ENCODE measurements at regions not wholly inside any gene's neighbourhood (a gene's known extent, or its start where the extent isn't known, plus 50 kb on each side); places are given as distances from the start of the nearest gene placed in this dataset.

GRCh38 chr15:60265057-60265456 lies 132.7 kb downstream of the ANXA2 start:
- intact Hi-C loops (cut with DNase I) = no loop called here
- H3K9me3 ChIP-seq = no peaks in the 10 kb centered on the region
- no peaks in the 10 kb centered on the region for H3K27me3 ChIP-seq
- DNase-seq = no peak
- H3K4me3 ChIP-seq = no peak overlapping the region
- H3K4me1 ChIP-seq = no peaks in the 10 kb centered on the region
- no peaks in the 10 kb centered on the region for H3K36me3 ChIP-seq
- H3K27ac ChIP-seq = no peak overlapping the region
- no peak for TF ChIP-seq POLR2AphosphoS5 (IDR thresholded peaks at IDR 0.05)
- no peak for TF ChIP-seq CTCF (IDR thresholded peaks at IDR 0.05)
- TF ChIP-seq EP300 (IDR thresholded peaks at IDR 0.05) = no peak

GRCh38 chr15:60272623-60273022 lies 125.2 kb downstream of the ANXA2 start:
- no peaks in the 10 kb centered on the region for H3K27me3 ChIP-seq
- TF ChIP-seq POLR2AphosphoS5 (IDR thresholded peaks at IDR 0.05) (no peak), CTCF (IDR thresholded peaks at IDR 0.05) (no peak), EP300 (IDR thresholded peaks at IDR 0.05) (no peak), POLR2A (IDR thresholded peaks at IDR 0.05) (no peak)
- intact Hi-C loops (cut with DNase I) = no loop called here
- no peaks in the 10 kb centered on the region for H3K36me3 ChIP-seq
- no peak overlapping the region for H3K27ac ChIP-seq
- 86 to 87% methylated on average over 2 of the region's 2 CpGs for WGBS, 2 donors
- H3K9me3 ChIP-seq = peaks cover 0 to 5% (median 1%) of the 10 kb centered on the region in 4 donors
- H3K4me3 ChIP-seq = no peak overlapping the region
- no peaks in the 10 kb centered on the region for H3K4me1 ChIP-seq
- DNase-seq = no peak

GRCh38 chr15:60275624-60276023 lies 122.2 kb downstream of the ANXA2 start:
- Histone ChIP-seq H3K27ac (no peak overlapping the region), H3K36me3 (no peaks in the 10 kb centered on the region), H3K4me1 (no peaks in the 10 kb centered on the region), H3K27me3 (no peaks in the 10 kb centered on the region), H3K4me3 (no peak overlapping the region), H3K9me3 (peaks cover 0 to 5% (median 1%) of the 10 kb centered on the region in 4 donors)
- TF ChIP-seq EP300 (IDR thresholded peaks at IDR 0.05) (no peak), CTCF (IDR thresholded peaks at IDR 0.05) (no peak), POLR2AphosphoS5 (IDR thresholded peaks at IDR 0.05) (no peak), POLR2A (IDR thresholded peaks at IDR 0.05) (no peak)
- intact Hi-C loops (cut with DNase I) = no loop called here
- DNase-seq = no peak
- 58 to 87% methylated on average over 3 of the region's 3 CpGs for WGBS, 2 donors

- Histone ChIP-seq H3K4me1 (no peaks in the 10 kb centered on the region), H3K27me3 (no peaks in the 10 kb centered on the region), H3K27ac (no peak overlapping the region), H3K4me3 (no peak overlapping the region), H3K36me3 (no peaks in the 10 kb centered on the region), H3K9me3 (peaks cover 0 to 5% (median 1%) of the 10 kb centered on the region in 4 donors)
- intact Hi-C loops (cut with DNase I) = no loop called here
- 89 to 91% methylated on average over 6 of the region's 6 CpGs for WGBS, 2 donors
- TF ChIP-seq CTCF (IDR thresholded peaks at IDR 0.05) (no peak), POLR2AphosphoS5 (IDR thresholded peaks at IDR 0.05) (no peak), POLR2A (IDR thresholded peaks at IDR 0.05) (no peak), EP300 (IDR thresholded peaks at IDR 0.05) (no peak)
- no peak for DNase-seq
These were observed 118.9 kb downstream of the ANXA2 start for GRCh38 chr15:60278879-60279278.

- DNase-seq = no peak
- 73% methylated on average over 2 of the region's 2 CpGs for WGBS, 2 donors
- TF ChIP-seq POLR2A (IDR thresholded peaks at IDR 0.05) = no peak
- no peak for TF ChIP-seq CTCF (IDR thresholded peaks at IDR 0.05)
- TF ChIP-seq POLR2AphosphoS5 (IDR thresholded peaks at IDR 0.05) = no peak
- no peak for TF ChIP-seq EP300 (IDR thresholded peaks at IDR 0.05)
- Histone ChIP-seq H3K27ac (no peak overlapping the region), H3K27me3 (no peaks in the 10 kb centered on the region), H3K4me1 (no peaks in the 10 kb centered on the region), H3K4me3 (no peak overlapping the region), H3K9me3 (no peaks in the 10 kb centered on the region), H3K36me3 (no peaks in the 10 kb centered on the region)
- intact Hi-C loops (cut with DNase I) = no loop called here
These were observed 117.5 kb downstream of the ANXA2 start for GRCh38 chr15:60280259-60280658.

Measured in sigmoid colon (tissue), 6 donors.